GM13977 (cell line): ENCODE measurements at regions not wholly inside any gene's neighbourhood (a gene's known extent, or its start where the extent isn't known, plus 50 kb on each side); places are given as distances from the start of the nearest gene placed in this dataset.
"Not testable (repeated sequence)": the region's sequence is repeated elsewhere in the genome, so short reads cannot be mapped to it uniquely, and the experiment has no call there.

Experiments used
- DNase-seq: peaks from one replicate; pipeline ENCODE4 v3.0.0; 2012; ENCODE audit warnings: low spot score
- CTCF ChIP-seq: IDR thresholded peaks from 2 replicates; pipeline ENCODE4 v1.5.1; 2012; ENCODE audit warnings: mild to moderate bottlenecking, control low read depth; ENCODE audit not compliant: insufficient read depth; ENCODE audit errors: extremely low read depth, missing control alignments
- in situ Hi-C: fragments of 300-500 bp; cut with MboI; formaldehyde crosslinking; loops from one replicate; pipeline ENCODE4 v1.12.0; 2022; ENCODE audit warnings: low sequenced_read_pairs, low pct_unique_long_range_greater_than_20kb, mixed read lengths, inconsistent platforms; ENCODE audit not compliant: unreplicated experiment

- TF ChIP-seq CTCF, result no peak
- in situ Hi-C loops, result no loop called here
- no peak for DNase-seq
These were observed 1077.3 kb upstream of the MIR17HG start for GRCh38 chr13:90270226-90270625.

DNA sequence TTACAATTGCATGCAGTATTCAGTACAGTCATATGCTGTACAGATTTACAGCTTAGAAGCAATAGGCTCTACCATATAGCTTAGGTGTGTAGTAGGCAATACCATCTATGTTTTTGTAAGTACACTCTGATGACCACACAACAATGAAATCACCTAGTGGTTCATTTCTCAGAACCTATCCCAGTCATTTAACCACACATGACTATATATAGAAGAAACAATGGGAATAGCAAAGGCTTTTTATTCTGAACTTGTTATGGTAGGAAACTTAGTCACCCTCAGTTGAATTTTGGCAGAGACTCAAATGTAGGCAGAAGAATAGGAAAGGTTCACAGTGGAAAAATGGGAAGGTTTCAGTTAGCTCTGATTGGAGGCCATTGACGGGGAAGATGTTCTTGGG is 1075.1 kb upstream of the MIR17HG start:
- no peak for TF ChIP-seq CTCF
- no peak for DNase-seq
- in situ Hi-C loops, result no loop called here

GRCh38 chr13:90276216-90276615 is 1071.3 kb upstream of the MIR17HG start:
- in situ Hi-C loops, result no loop called here
- DNase-seq, result no peak
- no peak for TF ChIP-seq CTCF

- DNase-seq, in situ Hi-C loops: not testable (repeated sequence)
These were observed 1069.3 kb upstream of the MIR17HG start for GRCh38 chr13:90278231-90278630.

DNA sequence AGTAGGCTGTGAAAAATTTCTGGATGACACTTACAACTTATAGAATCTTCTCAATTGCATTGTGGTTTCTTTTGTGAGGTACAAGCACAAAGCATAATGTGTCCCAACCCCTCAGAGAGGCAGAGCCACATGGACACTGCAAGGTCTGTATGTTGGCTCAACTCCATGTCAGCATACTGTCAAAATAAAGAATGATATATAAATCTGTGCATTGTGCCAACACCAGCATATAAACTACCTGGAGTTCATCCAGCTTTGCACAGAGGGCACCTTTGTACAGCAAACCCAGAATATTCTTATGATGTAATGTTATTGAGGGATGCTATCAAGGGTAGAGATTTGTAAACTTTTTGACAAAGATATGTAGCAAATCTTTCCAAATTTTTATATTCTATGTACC is 1065.8 kb upstream of the MIR17HG start:
- no peak for TF ChIP-seq CTCF
- in situ Hi-C loops, result no loop called here
- no peak for DNase-seq

DNA sequence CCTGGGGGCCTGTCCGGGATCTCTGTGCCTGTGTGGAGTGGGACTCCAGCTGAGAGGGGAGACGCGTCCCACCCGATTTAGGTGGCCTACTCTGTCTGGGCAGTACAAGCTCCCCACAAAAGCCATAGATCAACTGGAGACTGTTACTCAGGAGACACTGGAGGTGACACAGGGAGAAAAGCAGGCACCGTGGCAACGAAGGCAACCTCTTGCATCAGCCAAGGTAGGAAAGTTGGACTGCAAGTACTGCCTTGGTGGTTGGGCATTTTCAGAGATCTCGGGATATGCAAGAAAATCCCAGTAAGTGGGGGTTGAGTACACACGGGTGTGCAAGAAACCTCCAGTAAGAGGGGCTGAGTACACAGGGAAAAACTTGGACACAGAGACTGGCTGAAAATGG is 1060.0 kb upstream of the MIR17HG start:
- TF ChIP-seq CTCF, result no peak
- in situ Hi-C loops, result no loop called here
- DNase-seq, result no peak

GRCh38 chr13:90293793-90294361 is 1053.6 kb upstream of the MIR17HG start:
- in situ Hi-C loops, result no loop called here
- TF ChIP-seq CTCF, result no peak
- no peak for DNase-seq
